ENCODE measurements at regions not wholly inside any gene's neighbourhood (a gene's known extent, or its start where the extent isn't known, plus 50 kb on each side); places are given as distances from the start of the nearest gene placed in this dataset.

DNA sequence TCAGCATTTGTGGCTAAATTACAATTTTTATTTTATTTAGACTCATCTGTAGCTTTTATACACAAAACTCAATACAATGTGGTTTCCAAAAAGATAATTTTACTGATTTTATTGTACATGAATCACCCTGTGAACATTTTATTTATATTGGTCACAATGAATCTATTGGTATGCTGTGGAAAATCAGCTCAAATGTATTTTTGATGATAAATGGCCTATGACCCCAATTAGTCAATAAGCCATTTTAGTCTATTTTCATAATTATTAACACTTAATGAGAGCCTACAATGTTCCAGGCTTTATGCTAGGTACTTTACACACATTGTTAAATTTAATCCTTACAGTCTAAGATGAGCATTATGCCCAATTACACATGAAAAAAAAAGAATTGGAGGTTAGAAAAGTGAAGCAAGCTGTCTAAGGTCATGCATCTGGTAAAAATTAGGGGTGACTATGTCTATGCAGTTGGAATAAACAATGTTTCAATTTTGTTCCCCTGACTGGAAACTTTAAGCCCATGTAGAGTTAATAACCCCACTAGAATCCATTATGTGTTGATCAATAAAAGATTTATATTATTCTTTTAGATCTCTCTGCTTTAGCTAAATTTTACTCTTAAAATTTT, 344.7 kb downstream of the PABPC4L start:
- TF ChIP-seq, protein P1, sequence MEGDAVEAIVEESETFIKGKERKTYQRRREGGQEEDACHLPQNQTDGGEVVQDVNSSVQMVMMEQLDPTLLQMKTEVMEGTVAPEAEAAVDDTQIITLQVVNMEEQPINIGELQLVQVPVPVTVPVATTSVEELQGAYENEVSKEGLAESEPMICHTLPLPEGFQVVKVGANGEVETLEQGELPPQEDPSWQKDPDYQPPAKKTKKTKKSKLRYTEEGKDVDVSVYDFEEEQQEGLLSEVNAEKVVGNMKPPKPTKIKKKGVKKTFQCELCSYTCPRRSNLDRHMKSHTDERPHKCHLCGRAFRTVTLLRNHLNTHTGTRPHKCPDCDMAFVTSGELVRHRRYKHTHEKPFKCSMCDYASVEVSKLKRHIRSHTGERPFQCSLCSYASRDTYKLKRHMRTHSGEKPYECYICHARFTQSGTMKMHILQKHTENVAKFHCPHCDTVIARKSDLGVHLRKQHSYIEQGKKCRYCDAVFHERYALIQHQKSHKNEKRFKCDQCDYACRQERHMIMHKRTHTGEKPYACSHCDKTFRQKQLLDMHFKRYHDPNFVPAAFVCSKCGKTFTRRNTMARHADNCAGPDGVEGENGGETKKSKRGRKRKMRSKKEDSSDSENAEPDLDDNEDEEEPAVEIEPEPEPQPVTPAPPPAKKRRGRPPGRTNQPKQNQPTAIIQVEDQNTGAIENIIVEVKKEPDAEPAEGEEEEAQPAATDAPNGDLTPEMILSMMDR (IDR thresholded peaks at IDR 0.05; ENCODE audit: extremely low read depth in 1 of 2, insufficient read depth in 1 of 2, low read depth in 1 of 2, low read length in 2 of 2) = no peak
- TF ChIP-seq POLR2A (IDR thresholded peaks at IDR 0.05; ENCODE audit: low read depth, low read length) = no peak
